ENCODE measurements at regions not wholly inside any gene's neighbourhood (a gene's known extent, or its start where the extent isn't known, plus 50 kb on each side); places are given as distances from the start of the nearest gene placed in this dataset.

DNA sequence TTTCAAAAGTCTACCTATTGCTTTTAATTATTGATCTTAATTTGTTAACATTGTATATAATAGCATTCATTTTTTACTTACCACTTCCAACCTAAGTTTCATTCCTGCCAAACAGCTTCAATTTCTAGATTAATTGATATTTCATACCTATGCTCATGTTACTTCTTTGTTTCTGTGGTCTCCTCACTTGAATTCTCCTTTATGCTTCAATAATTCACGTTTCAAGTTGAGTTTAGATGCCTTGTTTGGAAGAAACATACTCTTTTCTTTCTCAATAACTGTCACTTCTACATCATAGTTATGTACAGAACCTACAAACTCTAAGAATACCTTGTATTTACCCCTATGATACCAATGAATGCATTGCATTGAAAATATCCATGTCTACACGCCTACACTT lies 862.2 kb upstream of the LRATD1 start (continued):
- TF ChIP-seq SMAD1 (IDR thresholded peaks at IDR 0.05; ENCODE audit: low read depth, partially characterized antibody) = no peak
- TF ChIP-seq BCL11A (IDR thresholded peaks at IDR 0.05; ENCODE audit: low read depth, low read length) = no peak
- TF ChIP-seq CHD1 (IDR thresholded peaks at IDR 0.05; ENCODE audit: low read depth, low read length) = no peak
- TF ChIP-seq POLR2AphosphoS5 (IDR thresholded peaks at IDR 0.05; ENCODE audit: low read length) = no peak
- no peak for TF ChIP-seq NR2C2 (IDR thresholded peaks at IDR 0.05; ENCODE audit: borderline replicate concordance, control insufficient read depth, insufficient read length, low read depth)

DNA sequence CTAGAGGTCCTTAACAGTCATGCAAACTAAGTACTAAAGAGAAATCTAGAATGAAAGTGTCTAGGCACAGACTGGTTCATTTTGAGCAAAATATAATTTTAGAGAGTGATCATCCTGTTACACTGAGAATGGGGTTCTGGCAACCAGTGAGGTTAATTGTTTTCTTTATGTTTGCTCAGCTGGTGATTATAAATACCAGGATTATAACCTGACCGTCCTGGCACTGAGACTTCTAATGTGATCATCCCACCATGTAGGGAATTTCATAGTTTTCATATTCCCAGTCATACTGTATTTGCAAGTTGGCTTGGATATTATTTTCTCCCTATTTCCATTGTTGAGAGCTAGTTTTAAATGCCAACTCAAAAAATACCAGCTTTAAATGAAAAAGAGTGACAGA lies 852.5 kb upstream of the LRATD1 start:
- Histone ChIP-seq H3K4me2 (ENCODE audit: control insufficient read depth, insufficient read depth) (no peak overlapping the region), H3K9ac (ENCODE audit: control insufficient read depth, insufficient read depth, low read length) (no peak overlapping the region), H3K27ac (ENCODE audit: control insufficient read depth, insufficient read depth) (no peak overlapping the region), H3K36me3 (ENCODE audit: control insufficient read depth in 2 of 2, insufficient read depth in 2 of 2, low read length in 1 of 2) (no peaks in the 10 kb centered on the region), H2AFZ (ENCODE audit: control insufficient read depth, low read depth, low read length) (no peak overlapping the region), H4K20me1 (ENCODE audit: control insufficient read depth, insufficient read depth) (no peaks in the 10 kb centered on the region), H3K9me3 (replicated peaks; ENCODE audit: control insufficient read depth, insufficient read depth, low read length) (no peaks in the 10 kb centered on the region; the same call in 2 of the 3 replicates), H3K27me3 (replicated peaks in 1 of 2; ENCODE audit: control insufficient read depth in 2 of 2, insufficient read depth in 2 of 2, low read length in 1 of 2) (no peaks in the 10 kb centered on the region), H3K4me3 (no peak overlapping the region), H3K4me1 (ENCODE audit: control insufficient read depth, insufficient read depth, low read length) (no peaks in the 10 kb centered on the region), H3K79me2 (ENCODE audit: control insufficient read depth, insufficient read depth, low read length) (no peaks in the 10 kb centered on the region)
- SMC1A ChIA-PET (ENCODE audit: uncharacterized antibody, unreplicated experiment) = interaction anchor here (0.7 to 1.4 kb wide), 3 partner anchors 8 kb away, joined by 3 read pairs; no protein-coding TSS in a partner anchor
- RAD21 ChIA-PET (ENCODE audit: unreplicated experiment) = no interaction called here
- 18% methylated on average over 1 of the region's 1 CpG for WGBS (ENCODE audit: insufficient coverage, insufficient replicate concordance, low lambda C conversion rate, missing lambda C conversion rate)
- no peak for ATAC-seq
- in situ Hi-C loops (cut with MboI) (no loop called here), intact Hi-C loops (cut with micrococcal nuclease; ENCODE audit: unreplicated experiment) (no loop called here)
- no peak for DNase-seq (ENCODE audit: low read depth, low spot score)
- TF ChIP-seq TARDBP (IDR thresholded peaks at IDR 0.05; ENCODE audit: borderline replicate concordance) (no peak), NR2C1 (IDR thresholded peaks at IDR 0.05) (no peak)
- TF ChIP-seq, protein P1, sequence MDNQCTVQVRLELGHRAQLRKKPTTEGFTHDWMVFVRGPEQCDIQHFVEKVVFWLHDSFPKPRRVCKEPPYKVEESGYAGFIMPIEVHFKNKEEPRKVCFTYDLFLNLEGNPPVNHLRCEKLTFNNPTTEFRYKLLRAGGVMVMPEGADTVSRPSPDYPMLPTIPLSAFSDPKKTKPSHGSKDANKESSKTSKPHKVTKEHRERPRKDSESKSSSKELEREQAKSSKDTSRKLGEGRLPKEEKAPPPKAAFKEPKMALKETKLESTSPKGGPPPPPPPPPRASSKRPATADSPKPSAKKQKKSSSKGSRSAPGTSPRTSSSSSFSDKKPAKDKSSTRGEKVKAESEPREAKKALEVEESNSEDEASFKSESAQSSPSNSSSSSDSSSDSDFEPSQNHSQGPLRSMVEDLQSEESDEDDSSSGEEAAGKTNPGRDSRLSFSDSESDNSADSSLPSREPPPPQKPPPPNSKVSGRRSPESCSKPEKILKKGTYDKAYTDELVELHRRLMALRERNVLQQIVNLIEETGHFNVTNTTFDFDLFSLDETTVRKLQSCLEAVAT (IDR thresholded peaks at IDR 0.05) = no peak
- CTCF ChIA-PET = interaction anchor here (0.6 to 1.6 kb wide), 3 partner anchors 10 to 79 kb away, joined by 3 to 4 read pairs (median 3); no protein-coding TSS in a partner anchor
- POLR2A ChIA-PET = no interaction called here
- FAIRE-seq = no peak
- BruUV-seq (replicated peaks) = no TSS peak
